ENCODE measurements at regions not wholly inside any gene's neighbourhood (a gene's known extent, or its start where the extent isn't known, plus 50 kb on each side); places are given as distances from the start of the nearest gene placed in this dataset.
"Not testable (repeated sequence)": the region's sequence is repeated elsewhere in the genome, so short reads cannot be mapped to it uniquely, and the experiment has no call there.

GRCh38 chr15:62416526-62416925 is 251.4 kb upstream of the C2CD4B start:
- H3K27ac ChIP-seq (ENCODE audit: low read depth, low read length) = no peak overlapping the region
- no peaks in the 10 kb centered on the region for H3K27me3 ChIP-seq (ENCODE audit: control insufficient read depth, insufficient read depth, low read length)
- H3K4me3 ChIP-seq (ENCODE audit: low read depth, low read length) = no peak overlapping the region
- POLR2A ChIA-PET = no interaction called here
- CTCF ChIA-PET = no interaction called here
- TF ChIP-seq CTCF (IDR thresholded peaks at IDR 0.05; ENCODE audit: low read depth, low read length) = no peak
- no peak for DNase-seq (ENCODE audit: low read depth, low spot score)
- H3K9me3 ChIP-seq (ENCODE audit: control insufficient read depth, insufficient read depth, low read length) = no peaks in the 10 kb centered on the region

GRCh38 chr15:62417439-62417838 is 252.4 kb upstream of the C2CD4B start:
- H3K9me3 ChIP-seq (ENCODE audit: control insufficient read depth, insufficient read depth, low read length) = no peaks in the 10 kb centered on the region
- no peaks in the 10 kb centered on the region for H3K27me3 ChIP-seq (ENCODE audit: control insufficient read depth, insufficient read depth, low read length)
- no peak overlapping the region for H3K4me3 ChIP-seq (ENCODE audit: low read depth, low read length)
- H3K27ac ChIP-seq (ENCODE audit: low read depth, low read length) = no peak overlapping the region
- TF ChIP-seq CTCF (IDR thresholded peaks at IDR 0.05; ENCODE audit: low read depth, low read length) = no peak
- POLR2A ChIA-PET = interaction anchor here (0.7 kb wide), 1 partner anchor 581 kb away, joined by 3 read pairs; no protein-coding TSS in a partner anchor
- DNase-seq (ENCODE audit: low read depth, low spot score) = no peak
- CTCF ChIA-PET = no interaction called here

GRCh38 chr15:62418496-62418895 is 253.4 kb upstream of the C2CD4B start:
- H3K27ac ChIP-seq (ENCODE audit: low read depth, low read length); CTCF ChIA-PET; H3K27me3 ChIP-seq (ENCODE audit: control insufficient read depth, insufficient read depth, low read length); POLR2A ChIA-PET; H3K4me3 ChIP-seq (ENCODE audit: low read depth, low read length); DNase-seq (ENCODE audit: low read depth, low spot score); H3K9me3 ChIP-seq (ENCODE audit: control insufficient read depth, insufficient read depth, low read length): not testable (repeated sequence)

GRCh38 chr15:62419192-62419591 is 254.1 kb upstream of the C2CD4B start:
- no peak for TF ChIP-seq CTCF (IDR thresholded peaks at IDR 0.05; ENCODE audit: low read depth, low read length)
- CTCF ChIA-PET = no interaction called here
- Histone ChIP-seq H3K27me3 (ENCODE audit: control insufficient read depth, insufficient read depth, low read length) (no peaks in the 10 kb centered on the region), H3K4me3 (ENCODE audit: low read depth, low read length) (no peak overlapping the region), H3K27ac (ENCODE audit: low read depth, low read length) (no peak overlapping the region), H3K9me3 (ENCODE audit: control insufficient read depth, insufficient read depth, low read length) (no peaks in the 10 kb centered on the region)
- DNase-seq (ENCODE audit: low read depth, low spot score) = no peak
- POLR2A ChIA-PET = no interaction called here

- DNase-seq (ENCODE audit: low read depth, low spot score); POLR2A ChIA-PET; H3K27me3 ChIP-seq (ENCODE audit: control insufficient read depth, insufficient read depth, low read length); H3K4me3 ChIP-seq (ENCODE audit: low read depth, low read length); CTCF ChIA-PET; H3K27ac ChIP-seq (ENCODE audit: low read depth, low read length); H3K9me3 ChIP-seq (ENCODE audit: control insufficient read depth, insufficient read depth, low read length): not testable (repeated sequence)
Observed at GRCh38 chr15:62420371-62420770, 255.3 kb upstream of the C2CD4B start.

- H3K27ac ChIP-seq (ENCODE audit: low read depth, low read length) = no peak overlapping the region
- H3K27me3 ChIP-seq (ENCODE audit: control insufficient read depth, insufficient read depth, low read length) = no peaks in the 10 kb centered on the region
- ChIA-PET CTCF (no interaction called here), POLR2A (no interaction called here)
- no peak for TF ChIP-seq CTCF (IDR thresholded peaks at IDR 0.05; ENCODE audit: low read depth, low read length)
- no peak overlapping the region for H3K4me3 ChIP-seq (ENCODE audit: low read depth, low read length)
- DNase-seq (ENCODE audit: low read depth, low spot score) = no peak
- H3K9me3 ChIP-seq (ENCODE audit: control insufficient read depth, insufficient read depth, low read length) = no peaks in the 10 kb centered on the region
Observed at GRCh38 chr15:62421289-62421688, 256.2 kb upstream of the C2CD4B start.

Measured in AG04450 (cell line).